ENCODE measurements at regions not wholly inside any gene's neighbourhood (a gene's known extent, or its start where the extent isn't known, plus 50 kb on each side); places are given as distances from the start of the nearest gene placed in this dataset.

- Mint-ChIP-seq H3K27ac (no peak overlapping the region), H3K36me3 (no peaks in the 10 kb centered on the region), H3K9me3 (no peaks in the 10 kb centered on the region)
- DNase-seq (ENCODE audit: low spot score in 2 of 2) (no peak), ATAC-seq (no peak)
Observed at GRCh38 chr4:107315584-107315983, 279.5 kb upstream of the DKK2 start.

GRCh38 chr4:107314156-107314555 lies 278.0 kb upstream of the DKK2 start:
- Mint-ChIP-seq H3K27ac (no peak overlapping the region), H3K36me3 (no peaks in the 10 kb centered on the region), H3K9me3 (no peaks in the 10 kb centered on the region)
- no peak for DNase-seq (ENCODE audit: low spot score in 2 of 2)
- ATAC-seq, result no peak

- Mint-ChIP-seq H3K9me3 (no peaks in the 10 kb centered on the region), H3K27ac (no peak overlapping the region), H3K36me3 (no peaks in the 10 kb centered on the region)
- no peak for ATAC-seq
- DNase-seq (ENCODE audit: low spot score in 2 of 2), result no peak
Observed at GRCh38 chr4:107312366-107312765, 276.3 kb upstream of the DKK2 start.

DNA sequence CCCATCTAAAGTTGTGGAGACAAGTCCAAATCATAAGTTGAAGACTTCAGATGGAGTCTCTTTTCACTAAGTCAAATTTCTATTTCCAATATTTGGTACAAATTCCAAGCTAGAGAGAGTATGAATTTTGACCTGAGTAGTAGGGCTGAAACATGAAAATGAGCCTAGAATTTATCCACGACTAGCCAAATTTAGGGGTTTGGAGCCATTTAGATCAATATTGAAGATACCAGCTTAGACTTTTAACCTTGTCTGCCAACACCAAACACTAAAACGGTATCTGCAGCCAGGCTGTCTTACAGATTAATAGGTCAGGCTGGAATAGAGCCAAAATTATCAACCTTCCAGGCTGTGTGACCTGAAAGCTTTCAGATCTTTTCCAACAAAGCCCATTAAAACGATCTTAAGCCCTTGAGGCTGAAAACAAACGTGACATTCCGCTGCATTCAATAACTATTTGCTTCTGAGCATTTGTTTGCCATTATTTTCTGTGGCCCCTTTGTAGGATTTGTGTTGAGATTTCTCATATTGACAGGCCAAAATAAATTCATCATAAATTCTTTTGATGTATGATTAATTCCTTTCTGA lies 268.7 kb upstream of the DKK2 start:
- ATAC-seq (no peak), DNase-seq (ENCODE audit: low spot score in 2 of 2) (no peak)
- Mint-ChIP-seq H3K9me3 (peaks cover 3 to 10% of the 10 kb centered on the region in 2 donors), H3K36me3 (no peaks in the 10 kb centered on the region), H3K27ac (no peak overlapping the region)

DNA sequence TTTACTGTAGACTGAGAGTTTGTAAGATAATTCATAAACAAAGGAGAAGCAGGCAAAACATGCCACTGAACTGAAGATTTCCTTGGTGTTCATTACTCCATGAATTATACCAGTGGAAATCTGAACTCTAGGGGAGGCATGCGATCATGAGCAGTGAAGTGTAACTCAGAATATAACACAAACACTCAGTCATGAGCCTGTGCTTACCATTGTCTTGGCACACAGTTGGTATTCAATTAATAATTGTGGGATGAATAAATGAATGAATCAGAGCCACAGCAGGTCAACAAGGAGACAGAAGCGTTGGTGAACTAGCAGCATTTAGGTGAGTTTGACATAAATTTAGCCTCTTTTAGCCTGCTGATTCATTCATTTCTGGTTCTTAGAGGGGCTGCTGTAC lies 263.5 kb upstream of the DKK2 start:
- DNase-seq (ENCODE audit: low spot score in 2 of 2) (no peak), ATAC-seq (no peak)
- no peaks in the 10 kb centered on the region for H3K36me3 Mint-ChIP-seq
- peaks cover 5 to 8% of the 10 kb centered on the region in 2 donors for H3K9me3 Mint-ChIP-seq
- no peak overlapping the region for H3K27ac Mint-ChIP-seq

GRCh38 chr4:107292979-107293378 lies 256.9 kb upstream of the DKK2 start:
- DNase-seq (ENCODE audit: low spot score in 2 of 2), result no peak
- ATAC-seq, result no peak
- H3K36me3 Mint-ChIP-seq, result no peaks in the 10 kb centered on the region
- H3K27ac Mint-ChIP-seq, result no peak overlapping the region
- H3K9me3 Mint-ChIP-seq, result peaks cover 20 to 21% of the 10 kb centered on the region in 2 donors

DNA sequence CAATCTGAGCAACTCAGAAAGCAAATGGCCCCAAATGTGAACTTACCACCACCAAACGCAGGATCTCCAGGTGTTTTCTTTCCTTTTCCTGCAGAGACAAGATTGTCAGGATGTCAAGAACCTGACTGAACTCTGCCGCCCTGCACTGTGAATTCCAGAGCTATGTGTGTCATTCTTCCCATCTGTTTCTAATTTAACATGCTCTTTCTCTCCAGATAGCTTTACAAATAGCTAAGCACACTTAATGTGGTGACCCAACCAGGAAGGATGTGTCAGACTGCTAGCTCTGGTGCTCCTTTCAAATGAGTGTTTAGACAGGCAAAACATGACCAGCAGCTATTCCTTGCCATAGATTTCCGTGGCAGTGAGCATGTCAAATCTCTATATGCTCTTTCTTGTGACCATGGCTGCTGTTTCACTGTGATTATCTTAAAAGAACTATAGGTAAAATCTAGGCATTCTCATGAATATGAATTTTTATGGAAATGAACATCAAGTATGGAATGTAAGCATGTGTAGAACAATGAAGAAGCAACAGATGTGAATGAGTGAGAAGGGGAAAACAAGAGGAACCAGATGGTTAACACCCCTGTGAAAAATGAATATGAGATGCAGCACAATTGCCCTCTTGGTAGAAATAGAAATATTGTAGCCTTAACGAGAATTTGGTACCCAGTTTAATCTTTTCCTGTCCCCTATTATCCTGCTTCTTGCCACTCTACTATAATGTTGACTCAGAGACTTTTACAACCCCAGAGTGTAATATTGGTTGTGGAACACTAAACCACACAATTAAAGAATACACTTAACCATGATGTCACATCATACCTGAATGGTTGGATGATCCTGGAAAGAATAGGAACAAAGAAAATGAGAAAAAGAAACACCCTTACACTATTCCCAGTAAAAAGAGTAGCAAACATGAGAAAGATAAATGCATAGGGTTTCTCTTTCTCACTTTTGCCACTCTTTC lies 247.8 kb upstream of the DKK2 start:
- no peak overlapping the region for H3K27ac Mint-ChIP-seq
- no peaks in the 10 kb centered on the region for H3K36me3 Mint-ChIP-seq
- DNase-seq (ENCODE audit: low spot score in 2 of 2), result no peak
- ATAC-seq, result no peak
- H3K9me3 Mint-ChIP-seq, result no peaks in the 10 kb centered on the region

GRCh38 chr4:107279733-107280132 lies 243.6 kb upstream of the DKK2 start:
- H3K27ac Mint-ChIP-seq, result no peak overlapping the region
- no peak for ATAC-seq
- DNase-seq (ENCODE audit: low spot score in 2 of 2), result no peak
- no peaks in the 10 kb centered on the region for H3K9me3 Mint-ChIP-seq
- no peaks in the 10 kb centered on the region for H3K36me3 Mint-ChIP-seq

GRCh38 chr4:107278791-107279483 lies 242.8 kb upstream of the DKK2 start:
- ATAC-seq, result no peak
- H3K27ac Mint-ChIP-seq, result no peak overlapping the region
- H3K36me3 Mint-ChIP-seq, result no peaks in the 10 kb centered on the region
- H3K9me3 Mint-ChIP-seq, result no peaks in the 10 kb centered on the region
- no peak for DNase-seq (ENCODE audit: low spot score in 2 of 2)

DNA sequence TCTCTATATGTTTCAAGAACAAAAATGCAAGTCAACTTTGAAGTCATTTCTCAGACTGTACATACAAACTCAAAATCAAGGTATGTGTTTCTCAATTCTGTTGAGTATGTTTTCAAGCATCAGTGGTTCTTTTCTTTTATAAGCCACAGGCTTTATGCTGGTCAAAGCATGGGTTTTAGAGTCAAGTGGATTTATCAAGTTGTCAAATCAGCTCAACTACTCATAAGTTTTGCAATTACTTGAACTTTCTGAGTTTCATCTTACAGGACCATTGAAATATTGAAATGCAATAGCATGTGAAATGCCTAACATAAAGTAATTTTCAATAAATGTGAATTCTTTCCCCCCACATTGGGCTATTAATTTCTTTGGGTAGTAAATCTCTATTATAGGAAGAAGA lies 239.9 kb upstream of the DKK2 start:
- ATAC-seq, result no peak
- DNase-seq (ENCODE audit: low spot score in 2 of 2), result no peak
- Mint-ChIP-seq H3K27ac (no peak overlapping the region), H3K9me3 (no peaks in the 10 kb centered on the region), H3K36me3 (no peaks in the 10 kb centered on the region)

DNA sequence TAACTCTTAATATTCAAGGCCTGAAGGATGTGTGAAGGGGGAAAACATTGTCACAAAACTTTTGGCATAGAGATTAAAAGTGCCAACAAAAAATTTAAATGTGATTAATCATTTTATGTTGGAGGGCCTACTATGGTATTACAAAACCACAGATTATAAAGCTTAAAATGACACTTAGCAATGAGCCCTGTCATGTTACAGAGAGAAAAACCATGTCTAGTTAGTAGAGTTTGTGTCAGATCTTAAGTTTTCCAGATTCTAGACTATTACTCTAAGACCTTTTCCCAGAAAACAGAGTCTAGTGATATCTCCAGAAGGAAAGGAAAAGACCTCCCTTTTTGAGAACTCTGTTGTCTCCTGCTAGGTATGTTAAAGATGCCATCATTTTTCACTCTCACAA lies 239.1 kb upstream of the DKK2 start:
- no peak overlapping the region for H3K27ac Mint-ChIP-seq
- no peaks in the 10 kb centered on the region for H3K36me3 Mint-ChIP-seq
- DNase-seq (ENCODE audit: low spot score in 2 of 2) (no peak), ATAC-seq (no peak)
- no peaks in the 10 kb centered on the region for H3K9me3 Mint-ChIP-seq

GRCh38 chr4:107270614-107271013 lies 234.5 kb upstream of the DKK2 start:
- ATAC-seq (no peak), DNase-seq (ENCODE audit: low spot score in 2 of 2) (no peak)
- Mint-ChIP-seq H3K9me3 (no peaks in the 10 kb centered on the region), H3K27ac (no peak overlapping the region), H3K36me3 (no peaks in the 10 kb centered on the region)

DNA sequence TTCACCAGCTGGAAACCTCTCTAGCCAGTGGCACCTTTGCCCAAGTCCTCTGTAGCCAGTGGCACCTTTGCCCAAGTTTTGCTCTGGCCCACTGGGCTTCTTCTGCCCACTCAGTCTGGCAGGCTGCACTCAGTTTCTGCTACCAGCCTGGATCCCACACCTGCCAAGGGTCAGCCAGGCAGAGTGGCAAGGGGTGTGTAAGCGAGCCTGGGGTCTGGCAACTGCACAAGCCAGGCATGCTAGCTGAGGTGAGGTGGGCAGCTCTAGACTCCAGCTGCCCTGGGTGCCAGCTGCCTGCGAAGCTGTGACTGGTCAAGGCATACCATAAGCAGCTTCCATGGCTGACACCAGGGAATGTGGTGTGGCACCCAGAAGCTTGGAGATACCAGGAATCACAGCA lies 233.1 kb upstream of the DKK2 start:
- Mint-ChIP-seq H3K9me3 (no peaks in the 10 kb centered on the region), H3K27ac (no peak overlapping the region), H3K36me3 (no peaks in the 10 kb centered on the region)
- no peak for ATAC-seq
- no peak for DNase-seq (ENCODE audit: low spot score in 2 of 2)

- ATAC-seq, result no peak
- Mint-ChIP-seq H3K36me3 (no peaks in the 10 kb centered on the region), H3K9me3 (no peaks in the 10 kb centered on the region), H3K27ac (no peak overlapping the region)
- no peak for DNase-seq (ENCODE audit: low spot score in 2 of 2)
Observed at GRCh38 chr4:107265859-107266258, 229.7 kb upstream of the DKK2 start.

GRCh38 chr4:107261241-107261874 lies 225.2 kb upstream of the DKK2 start:
- DNase-seq (ENCODE audit: low spot score in 2 of 2) (no peak), ATAC-seq (no peak)
- Mint-ChIP-seq H3K36me3 (no peaks in the 10 kb centered on the region), H3K9me3 (no peaks in the 10 kb centered on the region), H3K27ac (no peak overlapping the region)

- H3K9me3 Mint-ChIP-seq, result no peaks in the 10 kb centered on the region
- H3K27ac Mint-ChIP-seq, result no peak overlapping the region
- H3K36me3 Mint-ChIP-seq, result no peaks in the 10 kb centered on the region
- ATAC-seq (no peak), DNase-seq (ENCODE audit: low spot score in 2 of 2) (no peak)
Observed at GRCh38 chr4:107258359-107258758, 222.2 kb upstream of the DKK2 start.

DNA sequence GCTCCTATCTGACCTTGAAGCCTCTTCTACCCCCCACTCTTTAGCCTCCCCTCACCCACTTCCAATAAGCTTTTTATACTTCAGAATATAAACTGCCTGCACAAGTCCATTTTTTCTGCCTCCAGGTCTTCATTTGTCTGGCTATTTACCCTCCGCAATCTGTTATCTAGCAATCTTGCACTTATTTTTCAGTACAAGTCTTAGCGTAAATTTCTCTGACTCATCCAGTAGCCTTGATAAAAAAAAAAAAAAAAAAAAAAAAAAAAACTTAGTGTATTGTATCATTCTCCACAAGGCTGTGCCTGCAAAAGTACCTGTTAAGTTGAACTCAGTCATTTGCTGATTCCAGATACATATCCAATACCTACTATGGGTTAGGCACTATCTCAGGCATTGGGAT lies 219.5 kb upstream of the DKK2 start:
- Mint-ChIP-seq H3K27ac (no peak overlapping the region), H3K36me3 (no peaks in the 10 kb centered on the region), H3K9me3 (no peaks in the 10 kb centered on the region)
- ATAC-seq, result no peak
- no peak for DNase-seq (ENCODE audit: low spot score in 2 of 2)
